CD4-positive, alpha-beta T cell treated with Interferon alpha-2 for 1 hour (primary cell): ENCODE measurements at regions not wholly inside any gene's neighbourhood (a gene's known extent, or its start where the extent isn't known, plus 50 kb on each side); places are given as distances from the start of the nearest gene placed in this dataset.
A peak's percentile ranks its signal among the peaks of the same experiment; 100 is the strongest.

Experiments used
- DNase-seq, 2 donors: peaks; one replicate each; pipeline ENCODE4 v3.0.0-alpha.2; 2020 to 2022

GRCh38 chr4:179755322-179755721 lies 2313.1 kb upstream of the AGA start:
- DNase-seq: no peak

DNA sequence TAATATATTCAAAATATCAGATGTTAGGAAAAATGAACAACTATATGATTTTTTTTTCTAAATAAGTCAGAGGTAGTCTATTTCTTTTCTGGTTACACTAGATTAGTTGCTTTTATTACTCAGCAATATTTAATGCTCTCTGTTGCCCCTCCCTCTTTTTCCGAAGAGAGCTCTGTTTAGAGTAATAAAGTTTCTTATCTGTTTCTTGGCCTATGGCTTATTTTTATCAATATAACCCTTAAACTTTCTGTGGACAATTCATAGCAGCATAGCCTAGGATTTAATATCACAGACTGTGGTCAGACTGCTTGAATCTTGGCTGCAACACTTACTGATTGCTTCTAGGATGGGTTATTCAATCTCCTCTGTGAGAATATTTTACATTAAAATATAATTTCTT lies 2315.4 kb upstream of the AGA start:
- no peak for DNase-seq

DNA sequence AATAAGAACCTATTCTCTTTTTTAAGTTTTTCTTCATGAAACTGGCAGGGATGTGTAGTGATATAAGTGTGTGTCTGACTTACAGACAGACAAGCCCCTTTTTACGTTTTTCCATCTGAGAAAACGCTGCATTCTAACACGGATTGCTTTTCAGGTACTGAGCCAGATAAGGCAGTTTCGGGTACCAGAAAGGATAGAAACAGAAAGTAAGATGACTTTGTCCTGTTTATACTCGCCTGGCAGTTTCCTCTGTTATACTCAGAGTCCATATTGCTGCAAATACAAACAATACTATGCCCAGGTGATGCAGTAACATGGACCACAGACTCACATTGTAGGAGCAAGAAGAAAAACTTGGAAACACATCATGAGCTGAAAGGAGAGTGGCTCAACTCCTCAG lies 2320.6 kb upstream of the AGA start:
- no peak for DNase-seq

GRCh38 chr4:179766938-179767337 lies 2324.7 kb upstream of the AGA start:
- DNase-seq: no peak

DNA sequence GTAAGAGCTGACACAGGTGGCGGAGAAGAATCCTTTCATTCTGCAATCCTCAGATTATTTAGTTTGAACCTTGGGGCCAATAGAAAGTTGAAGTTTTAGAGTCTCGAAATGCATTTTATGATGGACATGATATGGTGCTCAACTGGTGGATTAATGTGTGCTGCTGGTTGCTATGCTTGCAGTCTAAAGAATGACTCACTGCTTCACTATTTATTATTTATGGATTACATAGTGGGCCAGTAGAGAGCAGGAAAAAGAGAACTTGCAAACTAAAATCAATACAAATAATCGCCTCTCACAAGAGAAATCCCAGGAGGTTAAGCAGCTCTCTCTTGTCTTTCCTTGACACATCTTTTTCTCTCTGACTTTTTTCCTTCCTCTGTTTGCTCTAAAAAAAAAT lies 2326.8 kb upstream of the AGA start:
- no peak for DNase-seq

DNA sequence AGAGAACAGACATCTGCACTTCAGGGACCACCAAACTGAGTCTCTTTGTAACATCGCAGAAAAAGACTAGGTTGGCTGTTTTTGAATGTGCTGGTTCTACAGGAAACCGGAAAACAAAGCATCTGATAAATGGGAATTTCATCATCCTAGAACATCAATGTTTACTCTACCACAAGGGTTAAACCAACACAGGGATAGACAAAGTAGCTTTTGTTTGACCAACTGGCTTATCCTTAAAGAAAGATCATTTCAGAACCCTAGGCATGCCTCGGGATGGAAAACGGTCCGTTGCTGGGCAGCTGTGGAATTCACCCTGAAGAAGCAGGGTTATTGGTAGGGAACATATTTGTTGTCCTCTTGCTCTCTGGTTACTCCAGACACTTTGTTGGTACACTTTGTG lies 2355.5 kb upstream of the AGA start:
- no peak for DNase-seq

- DNase-seq: no peak
These were observed 2361.6 kb upstream of the AGA start for GRCh38 chr4:179803857-179804256.

- no peak for DNase-seq
These were observed 2362.2 kb upstream of the AGA start for GRCh38 chr4:179804440-179804839.

- no peak for DNase-seq
These were observed 2375.1 kb upstream of the AGA start for GRCh38 chr4:179817317-179817716.

DNA sequence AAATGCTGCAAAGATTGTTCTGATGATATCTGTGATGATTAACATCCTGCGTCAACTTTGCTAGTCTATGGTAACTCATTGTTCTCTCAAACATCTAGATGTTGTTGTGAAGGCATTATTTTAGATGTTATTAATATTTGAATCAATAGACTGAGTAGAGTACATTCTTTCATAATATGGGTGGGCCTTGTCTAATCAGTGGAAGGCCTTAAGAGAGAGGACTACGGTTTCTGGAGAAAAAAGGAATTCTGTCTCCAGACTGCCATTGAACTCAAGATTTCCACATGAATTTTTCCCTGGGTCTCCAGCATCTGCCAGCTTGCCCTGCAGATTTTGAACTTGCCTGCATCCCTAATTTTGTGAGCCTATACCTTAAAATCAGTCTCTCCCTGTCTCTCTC lies 2381.1 kb upstream of the AGA start:
- DNase-seq: no peak

DNA sequence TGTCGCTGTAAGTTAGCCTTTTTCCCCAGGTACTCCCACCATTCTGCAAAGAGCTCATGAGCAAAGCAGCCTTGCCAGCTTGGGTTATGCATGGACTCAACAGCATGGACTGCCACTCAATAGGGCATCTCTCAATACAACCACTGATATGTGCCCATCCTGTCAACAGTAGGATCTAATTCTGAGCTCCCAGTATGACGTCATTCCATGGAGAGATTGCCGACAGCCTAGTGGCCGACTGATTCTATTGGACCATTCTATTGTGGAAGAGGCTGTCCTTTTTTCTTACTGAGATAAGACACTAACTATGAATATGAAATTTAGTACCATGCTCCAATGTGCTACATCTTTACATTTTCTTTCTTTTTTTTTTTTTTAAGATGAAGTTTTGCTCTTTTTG lies 2389.0 kb upstream of the AGA start:
- DNase-seq: no peak

- no peak for DNase-seq
These were observed 2394.2 kb upstream of the AGA start for GRCh38 chr4:179836179-179837075.

- no peak for DNase-seq
These were observed 2399.8 kb upstream of the TENM3 start for GRCh38 chr4:179843370-179843769.

- DNase-seq: no peak
These were observed 2387.7 kb upstream of the TENM3 start for GRCh38 chr4:179855469-179855868.

GRCh38 chr4:179858221-179858620 lies 2385.0 kb upstream of the TENM3 start:
- no peak for DNase-seq

- DNase-seq: peak in 1 of 2 donors; percentile 2
These were observed 2375.8 kb upstream of the TENM3 start for GRCh38 chr4:179867300-179867878.

DNA sequence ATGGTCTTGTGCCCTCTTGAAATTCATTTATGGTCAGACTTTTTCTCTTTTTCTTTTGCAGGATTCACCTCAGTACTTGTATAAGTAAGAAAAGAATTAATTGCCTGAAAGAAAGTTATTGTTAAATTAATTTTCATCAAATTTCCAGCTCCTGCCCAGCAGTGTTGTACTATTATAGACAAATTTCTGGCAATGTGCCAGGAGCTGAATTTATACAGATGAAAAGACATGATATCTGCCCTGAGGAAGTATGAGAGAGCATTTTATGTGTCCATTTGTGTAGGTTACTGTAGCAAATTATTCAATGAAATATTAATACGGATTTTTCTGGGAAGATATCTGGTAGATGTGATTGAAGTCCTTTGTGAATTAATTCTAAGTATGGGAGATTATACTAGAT lies 2371.5 kb upstream of the TENM3 start:
- no peak for DNase-seq

DNA sequence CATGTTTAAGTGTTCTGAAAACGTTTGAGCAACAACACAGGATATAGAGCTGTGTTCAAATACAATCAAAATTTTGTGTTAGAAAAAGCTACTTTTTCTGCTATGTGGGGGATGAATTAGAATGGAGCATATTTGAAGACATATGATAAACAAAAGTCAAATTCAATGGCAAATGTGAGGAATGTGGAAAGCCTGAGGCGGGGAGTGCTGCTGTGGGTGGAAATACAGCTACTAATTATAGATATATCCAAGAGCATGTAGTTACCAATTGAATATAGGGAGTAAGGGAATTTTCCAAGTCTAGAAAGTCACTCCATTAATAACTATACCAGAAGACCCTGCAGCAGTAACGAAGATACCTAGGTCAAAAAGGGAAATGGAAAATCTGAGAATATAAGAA lies 2370.4 kb upstream of the TENM3 start:
- DNase-seq: no peak

DNA sequence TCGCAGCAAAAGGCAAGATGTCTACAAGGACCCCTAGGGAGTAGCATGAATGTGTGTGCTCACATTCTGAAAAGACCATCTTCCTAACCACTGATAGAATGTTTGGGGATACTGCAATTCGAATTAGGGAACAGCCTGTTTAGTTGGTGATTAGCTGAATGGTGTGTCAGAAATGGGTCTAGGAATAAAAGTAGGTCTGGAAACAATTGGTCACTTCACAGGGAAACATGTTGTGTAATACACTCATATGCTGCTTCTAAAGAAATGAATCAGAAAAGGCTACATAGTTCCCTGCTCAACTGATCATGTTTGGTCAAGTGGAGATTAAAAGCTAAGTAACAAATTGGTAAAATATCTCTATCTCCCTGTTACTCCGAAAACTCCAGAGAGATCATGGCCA lies 2362.4 kb upstream of the TENM3 start:
- DNase-seq: no peak

DNA sequence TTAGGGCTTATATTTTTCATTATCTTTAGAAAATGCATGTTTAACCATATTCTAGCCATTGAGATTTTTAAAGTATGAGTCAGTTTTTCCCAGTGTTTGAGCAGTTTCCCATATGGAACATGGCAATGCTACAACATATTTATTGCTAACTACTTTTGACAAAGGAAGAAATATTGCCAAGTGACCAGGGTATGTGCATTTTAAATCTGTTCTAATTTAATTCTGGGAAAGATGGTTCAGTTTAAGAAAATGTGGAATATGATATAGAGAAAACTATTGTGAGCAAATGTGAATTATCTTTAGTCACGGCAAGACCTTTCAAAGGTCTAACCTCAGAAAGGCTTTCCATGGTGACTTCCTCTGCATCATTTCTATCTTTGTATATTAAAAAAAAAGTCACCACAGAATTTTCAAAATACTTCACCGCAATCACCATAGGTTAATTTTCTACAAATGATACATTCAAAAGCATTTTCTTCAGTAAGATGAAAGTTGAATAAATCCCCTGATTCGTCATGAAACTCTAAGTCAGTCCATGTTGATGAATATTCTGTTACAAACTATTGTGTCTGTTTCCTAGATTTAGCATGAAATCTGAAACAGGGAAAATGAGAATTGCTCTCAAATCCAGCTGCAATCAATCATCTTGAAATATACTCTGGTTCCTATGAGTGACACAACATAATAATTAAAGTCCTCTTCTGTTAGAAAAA lies 2349.0 kb upstream of the TENM3 start:
- DNase-seq: no peak

DNA sequence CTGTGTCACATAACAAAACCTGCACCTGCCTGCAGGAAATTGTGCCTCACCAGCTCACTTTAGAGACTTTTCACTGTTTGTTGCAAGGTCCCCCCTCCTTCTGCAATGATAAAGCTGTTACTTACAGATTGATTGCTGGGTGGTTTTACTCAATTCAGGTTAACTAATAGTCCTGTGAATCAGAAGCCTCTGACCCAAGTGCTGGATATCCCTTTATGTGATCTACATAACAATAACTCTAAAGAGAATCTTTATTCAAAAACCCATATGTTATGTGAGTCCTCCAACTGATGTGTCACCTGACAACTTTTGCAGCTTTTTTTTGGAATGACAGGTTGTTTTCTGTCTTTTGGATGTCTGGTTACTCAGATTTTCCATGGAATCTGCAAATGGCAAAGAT lies 2323.6 kb upstream of the TENM3 start:
- no peak for DNase-seq

- DNase-seq: no peak
These were observed 2315.7 kb upstream of the TENM3 start for GRCh38 chr4:179927473-179927872.

GRCh38 chr4:179941911-179942310 lies 2301.3 kb upstream of the TENM3 start:
- no peak for DNase-seq

DNA sequence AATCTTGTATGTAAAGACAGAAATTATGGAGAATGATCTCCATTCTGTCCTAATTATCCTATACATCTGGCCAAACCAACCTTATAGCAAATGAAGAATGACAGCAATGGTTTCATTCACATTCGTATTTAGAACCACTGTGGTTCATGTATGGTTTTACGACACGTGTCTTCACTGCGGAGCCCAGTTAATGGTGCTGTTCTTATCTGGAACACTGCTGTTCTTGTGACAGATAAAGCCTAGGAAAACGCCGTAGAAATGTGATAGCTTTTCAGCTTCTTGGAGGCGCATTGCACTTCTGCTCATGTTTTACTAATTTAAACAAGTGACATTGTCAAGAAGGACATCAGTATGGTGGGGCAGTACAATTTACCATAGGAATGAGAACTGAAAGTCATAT lies 2266.4 kb upstream of the TENM3 start:
- no peak for DNase-seq
